Endothelial cell of umbilical vein (primary cell): ENCODE measurements at regions not wholly inside any gene's neighbourhood (a gene's known extent, or its start where the extent isn't known, plus 50 kb on each side); places are given as distances from the start of the nearest gene placed in this dataset.

ENCODE experiments used
- CTCF ChIP-seq, 2 donors: IDR thresholded peaks; 1 replicate in 1 of 2; 2 replicates in 1 of 2; pipeline ENCODE4 v1.5.1; 2011; ENCODE audit warnings: low read length in 2 of 2, mild to moderate bottlenecking in 2 of 2, moderate library complexity in 2 of 2, control low read depth in 1 of 2, inconsistent platforms in 1 of 2, low read depth in 1 of 2; ENCODE audit not compliant: insufficient read depth in 1 of 2; ENCODE audit errors: extremely low read depth in 1 of 2
- EZH2 ChIP-seq: IDR thresholded peaks from 2 replicates; pipeline ENCODE4 v1.6.1; 2012; ENCODE audit warnings: borderline replicate concordance, low read depth, mild to moderate bottlenecking, moderate library complexity, low read length, inconsistent platforms; ENCODE audit not compliant: severe bottlenecking
- FOS ChIP-seq: IDR thresholded peaks from 2 replicates; pipeline ENCODE4 v1.6.1; 2011; ENCODE audit warnings: mild to moderate bottlenecking, low read length, moderate library complexity, borderline replicate concordance; ENCODE audit not compliant: insufficient read depth
- MAX ChIP-seq: IDR thresholded peaks from 2 replicates; pipeline ENCODE4 v1.6.1; 2011; ENCODE audit not compliant: insufficient read depth, insufficient read length
- POLR2A ChIP-seq: IDR thresholded peaks from 2 replicates; pipeline ENCODE4 v1.6.1; 2012; ENCODE audit warnings: low read depth, mild to moderate bottlenecking, control low read depth, low read length
- POLR2AphosphoS5 ChIP-seq: IDR thresholded peaks from 2 replicates; pipeline ENCODE4 v1.6.1; 2012; ENCODE audit warnings: low read depth, mild to moderate bottlenecking, control low read depth, low read length, moderate library complexity; ENCODE audit not compliant: insufficient read depth

- TF ChIP-seq CTCF (IDR thresholded peaks at IDR 0.05; ENCODE audit: extremely low read depth in 1 of 2, insufficient read depth in 1 of 2, low read depth in 1 of 2, low read length in 2 of 2) (no peak), POLR2A (no peak), EZH2 (no peak), MAX (no peak), FOS (no peak), POLR2AphosphoS5 (no peak)
These were observed 79.7 kb upstream of the ZNF280D start for GRCh38 chr15:56812961-56813360.
